HCT116 (cell line): ENCODE measurements at regions not wholly inside any gene's neighbourhood (a gene's known extent, or its start where the extent isn't known, plus 50 kb on each side); places are given as distances from the start of the nearest gene placed in this dataset.

Experiments
- EZH2 ChIP-seq: fragments of 200-600 bp; sonication (generic); IDR thresholded peaks from 2 replicates; pipeline ENCODE4 v1.6.1; 2017; ENCODE audit warnings: antibody characterized with exemption, mixed run types
- JUND ChIP-seq: IDR thresholded peaks from 2 replicates; pipeline ENCODE4 v1.6.1; 2012
- POLR2A ChIP-seq: IDR thresholded peaks from 2 replicates; pipeline ENCODE4 v1.7.0; 2011; ENCODE audit warnings: borderline replicate concordance; ENCODE audit not compliant: insufficient read depth, insufficient read length; ENCODE audit errors: extremely low read depth
- RAD21 ChIP-seq: IDR thresholded peaks from 2 replicates; pipeline ENCODE4 v1.6.1; 2012; ENCODE audit warnings: low read depth, mild to moderate bottlenecking
- YY1 ChIP-seq: IDR thresholded peaks from 2 replicates; pipeline ENCODE4 v1.6.1; 2011; ENCODE audit warnings: low read length, low read depth, moderate library complexity, mild to moderate bottlenecking; ENCODE audit not compliant: insufficient replicate concordance; ENCODE audit errors: extremely low read depth
- TF ChIP-seq, protein P1 (sequence below), 3 experiments: fragments of 200-600 bp in 1 of 3; sonication (generic) in 1 of 3; IDR thresholded peaks in 2 of 3; conservative IDR thresholded peaks in 1 of 3; 2 replicates each; pipeline ENCODE4 v1.5.1; 2012 to 2017; ENCODE audit warnings: low read depth in 2 of 3, low read length in 2 of 3, antibody characterized with exemption in 1 of 3, borderline replicate concordance in 1 of 3, control low read depth in 1 of 3, mild to moderate bottlenecking in 1 of 3, mixed read lengths in 1 of 3, mixed run types in 1 of 3, moderate library complexity in 1 of 3; ENCODE audit not compliant: insufficient read depth in 1 of 3

DNA sequence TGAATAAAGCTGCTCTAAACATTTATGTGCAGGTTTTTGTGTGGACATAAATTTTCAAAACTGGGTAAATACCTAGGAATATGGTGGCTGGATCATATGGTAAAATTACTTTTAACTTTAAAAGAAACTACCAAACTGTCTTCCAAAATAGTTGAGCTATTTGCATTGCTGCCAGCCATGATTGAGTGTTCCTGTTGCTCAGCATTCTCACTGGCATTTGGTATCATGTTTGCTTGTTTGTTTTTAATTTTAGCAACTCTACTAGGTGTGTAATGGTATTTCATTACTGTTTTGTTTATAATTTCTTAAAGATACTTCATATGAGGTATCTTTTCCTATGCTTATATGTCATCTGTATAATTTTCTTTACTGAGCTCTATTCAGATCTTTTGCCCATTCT lies 143.2 kb downstream of the POLR1F start:
- TF ChIP-seq, protein P1, sequence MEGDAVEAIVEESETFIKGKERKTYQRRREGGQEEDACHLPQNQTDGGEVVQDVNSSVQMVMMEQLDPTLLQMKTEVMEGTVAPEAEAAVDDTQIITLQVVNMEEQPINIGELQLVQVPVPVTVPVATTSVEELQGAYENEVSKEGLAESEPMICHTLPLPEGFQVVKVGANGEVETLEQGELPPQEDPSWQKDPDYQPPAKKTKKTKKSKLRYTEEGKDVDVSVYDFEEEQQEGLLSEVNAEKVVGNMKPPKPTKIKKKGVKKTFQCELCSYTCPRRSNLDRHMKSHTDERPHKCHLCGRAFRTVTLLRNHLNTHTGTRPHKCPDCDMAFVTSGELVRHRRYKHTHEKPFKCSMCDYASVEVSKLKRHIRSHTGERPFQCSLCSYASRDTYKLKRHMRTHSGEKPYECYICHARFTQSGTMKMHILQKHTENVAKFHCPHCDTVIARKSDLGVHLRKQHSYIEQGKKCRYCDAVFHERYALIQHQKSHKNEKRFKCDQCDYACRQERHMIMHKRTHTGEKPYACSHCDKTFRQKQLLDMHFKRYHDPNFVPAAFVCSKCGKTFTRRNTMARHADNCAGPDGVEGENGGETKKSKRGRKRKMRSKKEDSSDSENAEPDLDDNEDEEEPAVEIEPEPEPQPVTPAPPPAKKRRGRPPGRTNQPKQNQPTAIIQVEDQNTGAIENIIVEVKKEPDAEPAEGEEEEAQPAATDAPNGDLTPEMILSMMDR (IDR thresholded peaks at IDR 0.05 in 2 of 3, conservative IDR thresholded peaks at IDR 0.05 in 1 of 3; ENCODE audit: borderline replicate concordance in 1 of 3, insufficient read depth in 1 of 3, low read depth in 2 of 3, low read length in 2 of 3) = no peak
- TF ChIP-seq RAD21 = no peak
- no peak for TF ChIP-seq YY1
- TF ChIP-seq EZH2 = no peak
- no peak for TF ChIP-seq POLR2A
- TF ChIP-seq JUND = no peak
